IPS-18a (cell line): ENCODE measurements at regions not wholly inside any gene's neighbourhood (a gene's known extent, or its start where the extent isn't known, plus 50 kb on each side); places are given as distances from the start of the nearest gene placed in this dataset.
"Not testable (repeated sequence)": the region's sequence is repeated elsewhere in the genome, so short reads cannot be mapped to it uniquely, and the experiment has no call there.

ENCODE experiments used
- H3K27ac ChIP-seq: one replicate; pipeline ENCODE4 v1.5.1; 2013; ENCODE audit warnings: low read length
- H3K27me3 ChIP-seq: one replicate; pipeline ENCODE4 v1.6.1; 2013; ENCODE audit warnings: mild to moderate bottlenecking, low read length; ENCODE audit not compliant: control insufficient read depth, insufficient read depth
- H3K36me3 ChIP-seq: one replicate; pipeline ENCODE4 v1.6.1; 2013; ENCODE audit warnings: low read depth, low read length; ENCODE audit not compliant: control insufficient read depth
- H3K4me1 ChIP-seq: one replicate; pipeline ENCODE4 v1.6.1; 2013; ENCODE audit warnings: low read depth, low read length; ENCODE audit not compliant: control insufficient read depth
- H3K4me3 ChIP-seq: one replicate; pipeline ENCODE4 v1.5.1; 2013; ENCODE audit warnings: low read length
- H3K9ac ChIP-seq: one replicate; pipeline ENCODE4 v1.6.1; 2013; ENCODE audit warnings: mild to moderate bottlenecking, low read length, moderate library complexity
- H3K9me3 ChIP-seq: one replicate; pipeline ENCODE4 v1.6.1; 2013; ENCODE audit warnings: low read depth, low read length; ENCODE audit not compliant: control insufficient read depth

DNA sequence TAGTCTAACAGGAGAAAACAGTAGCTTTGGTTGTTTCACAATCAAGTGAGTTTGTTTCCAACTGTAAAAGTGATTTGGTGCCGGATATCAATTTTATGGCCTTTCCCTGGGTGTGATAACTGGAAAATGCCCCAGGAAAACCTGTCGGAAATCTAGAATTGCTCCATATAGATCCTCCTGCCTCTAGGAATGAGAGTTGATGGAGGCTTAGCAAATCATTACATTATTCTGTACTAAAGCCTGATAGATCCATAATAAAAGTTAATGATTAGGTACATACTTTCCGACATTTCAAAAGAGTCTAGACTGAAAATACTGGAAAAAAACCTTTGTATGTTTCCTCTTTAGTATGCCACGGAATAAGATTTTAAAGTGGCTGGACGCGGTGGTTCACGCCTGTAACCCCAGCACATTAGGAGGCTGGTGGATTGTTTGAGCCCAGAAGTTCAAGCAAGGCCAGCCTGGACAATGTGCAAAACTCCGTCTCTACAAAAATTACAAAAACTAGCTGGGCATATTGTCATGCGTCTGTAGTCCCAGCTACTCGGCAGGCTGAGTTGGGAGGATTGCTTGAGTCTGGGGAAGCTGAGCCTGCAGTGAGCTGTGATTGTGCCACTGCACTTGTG lies 70.0 kb upstream of the SLC45A1 start:
- Histone ChIP-seq H3K9ac (no peak overlapping the region), H3K4me3 (no peak overlapping the region), H3K4me1 (no peaks in the 10 kb centered on the region), H3K27ac (no peak overlapping the region), H3K9me3 (no peaks in the 10 kb centered on the region), H3K36me3 (no peaks in the 10 kb centered on the region), H3K27me3 (no peaks in the 10 kb centered on the region)

DNA sequence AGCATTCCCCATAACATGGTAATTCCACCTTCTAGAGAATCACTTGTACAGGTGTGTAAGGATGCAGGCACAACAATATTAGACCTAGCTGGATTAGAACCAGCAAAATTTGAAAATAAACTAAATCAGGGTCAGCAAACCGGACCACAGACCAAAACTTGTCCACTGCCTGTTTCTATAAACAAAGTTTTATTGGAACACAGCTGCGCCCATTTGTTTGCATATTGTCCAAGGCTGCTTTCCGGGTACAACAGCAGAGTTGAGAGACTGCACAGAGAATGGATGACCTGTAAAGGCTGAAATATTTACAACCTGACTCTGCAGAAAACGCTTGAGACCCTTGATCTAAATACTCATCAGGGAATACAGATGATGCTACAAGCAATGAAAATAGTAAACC lies 73.6 kb upstream of the SLC45A1 start:
- no peak overlapping the region for H3K9ac ChIP-seq
- peaks cover 3% of the 10 kb centered on the region for H3K4me1 ChIP-seq
- no peak overlapping the region for H3K27ac ChIP-seq
- H3K4me3 ChIP-seq: no peak overlapping the region
- no peaks in the 10 kb centered on the region for H3K27me3 ChIP-seq
- H3K36me3 ChIP-seq: no peaks in the 10 kb centered on the region
- no peaks in the 10 kb centered on the region for H3K9me3 ChIP-seq

DNA sequence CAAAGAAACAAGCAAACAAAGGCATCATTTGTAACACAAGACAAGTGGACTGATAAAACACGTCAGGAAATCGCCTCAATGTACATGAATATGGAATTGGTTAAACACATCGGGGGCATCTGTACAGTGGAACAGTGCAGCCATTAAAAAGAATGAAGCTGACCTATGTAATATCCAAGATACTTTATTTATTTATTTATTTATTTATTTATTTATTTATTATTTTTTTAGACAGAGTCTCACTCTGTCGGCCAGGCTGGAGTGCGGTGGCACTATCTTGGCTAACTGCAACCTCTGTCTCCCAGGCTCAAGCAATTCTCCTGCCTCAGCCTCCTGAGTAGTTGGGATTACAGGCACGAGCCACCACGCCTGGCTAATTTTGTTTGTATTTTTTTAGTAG lies 75.4 kb upstream of the SLC45A1 start:
- Histone ChIP-seq H3K36me3 (no peaks in the 10 kb centered on the region), H3K4me3 (no peak overlapping the region), H3K4me1 (peaks cover 16% of the 10 kb centered on the region), H3K9ac (no peak overlapping the region), H3K27ac (no peak overlapping the region), H3K27me3 (no peaks in the 10 kb centered on the region), H3K9me3 (no peaks in the 10 kb centered on the region)

DNA sequence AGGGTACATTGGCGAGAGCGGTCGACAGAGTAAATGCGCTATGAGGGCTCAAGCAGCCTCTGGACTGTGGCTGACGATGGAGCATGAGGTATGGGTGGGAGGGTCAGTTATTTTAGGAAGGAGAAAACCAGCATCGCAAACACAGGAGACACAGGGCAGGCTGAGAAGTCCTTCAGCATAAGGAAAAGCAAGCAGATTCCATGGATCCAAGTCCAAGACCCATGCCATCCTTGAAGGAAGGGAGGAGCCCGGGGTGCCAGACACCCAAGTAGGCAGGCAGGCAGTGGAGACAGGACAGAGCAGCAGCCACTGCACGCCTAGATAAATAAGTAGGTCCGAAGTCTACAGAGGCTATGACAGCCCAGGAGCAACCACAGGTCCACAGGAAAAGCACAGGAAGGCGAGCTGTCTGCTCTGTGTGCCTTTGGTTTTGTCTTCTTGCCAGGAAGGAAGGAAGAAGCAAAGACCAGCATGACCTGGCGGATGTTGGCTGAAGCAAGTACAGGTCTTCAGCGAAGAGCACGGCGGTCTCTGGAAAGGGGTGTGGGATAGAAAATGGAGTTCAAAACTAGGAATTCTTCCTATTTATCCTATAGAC lies 76.4 kb upstream of the SLC45A1 start:
- Histone ChIP-seq H3K27ac (no peak overlapping the region), H3K9ac (no peak overlapping the region), H3K36me3 (no peaks in the 10 kb centered on the region), H3K4me3 (no peak overlapping the region), H3K4me1 (peaks cover 16% of the 10 kb centered on the region), H3K27me3 (no peaks in the 10 kb centered on the region), H3K9me3 (no peaks in the 10 kb centered on the region)

DNA sequence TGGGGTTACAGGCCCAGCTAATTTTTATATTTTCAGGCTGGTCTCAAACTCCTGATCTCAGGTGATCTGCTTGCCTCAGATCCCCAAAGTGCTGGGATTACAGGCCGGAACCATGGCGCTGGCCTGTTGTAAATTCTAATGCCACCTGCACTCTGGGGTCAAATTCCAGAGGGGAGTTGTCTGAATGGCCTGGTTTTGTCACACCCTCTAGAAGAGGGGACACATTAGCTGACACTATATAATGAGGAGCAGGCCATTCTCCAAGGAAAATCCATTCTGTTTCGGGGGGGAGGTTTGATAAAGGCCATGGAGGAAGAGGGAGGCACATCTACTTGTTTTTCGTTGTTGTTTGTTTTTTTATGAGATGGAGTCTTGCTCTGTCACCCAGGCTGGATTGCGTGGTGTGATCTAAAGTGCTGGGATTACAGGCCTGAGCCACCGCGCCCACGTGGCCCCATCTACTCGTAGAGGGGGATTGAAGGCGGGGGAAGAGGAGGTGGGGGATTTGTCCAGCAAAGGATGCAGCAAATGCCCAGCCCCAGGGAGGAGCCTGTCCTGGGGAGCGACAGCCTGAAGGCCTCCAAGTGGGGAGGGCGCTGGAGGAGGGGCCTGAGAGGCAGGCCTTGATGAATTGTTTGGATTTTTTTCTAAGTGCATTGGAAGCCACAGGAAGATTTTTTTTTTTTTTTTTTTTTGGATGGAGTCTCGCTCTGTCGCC lies 78.4 kb upstream of the SLC45A1 start:
- Histone ChIP-seq H3K36me3 (no peaks in the 10 kb centered on the region), H3K4me3 (no peak overlapping the region), H3K27ac (no peak overlapping the region), H3K9ac (no peak overlapping the region), H3K4me1 (peaks cover 16% of the 10 kb centered on the region), H3K9me3 (no peaks in the 10 kb centered on the region), H3K27me3 (no peaks in the 10 kb centered on the region)

DNA sequence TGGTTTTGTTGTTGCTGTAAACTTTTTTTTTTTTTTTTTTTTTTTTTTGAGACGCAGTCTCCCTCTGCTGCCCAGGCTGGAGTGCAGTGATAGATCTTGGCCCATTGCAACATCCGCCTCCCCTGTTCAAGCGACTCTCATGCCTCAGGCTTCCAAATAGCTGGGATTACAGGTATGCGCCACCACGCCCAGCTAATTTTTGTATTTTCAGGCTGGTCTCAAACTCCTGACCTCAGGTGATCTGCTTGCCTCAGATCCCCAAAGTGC lies 78.9 kb upstream of the SLC45A1 start:
- H3K9ac ChIP-seq: no peak overlapping the region
- H3K36me3 ChIP-seq: no peaks in the 10 kb centered on the region
- no peaks in the 10 kb centered on the region for H3K9me3 ChIP-seq
- H3K27me3 ChIP-seq: no peaks in the 10 kb centered on the region
- H3K4me1 ChIP-seq: peaks cover 16% of the 10 kb centered on the region
- no peak overlapping the region for H3K4me3 ChIP-seq
- no peak overlapping the region for H3K27ac ChIP-seq

DNA sequence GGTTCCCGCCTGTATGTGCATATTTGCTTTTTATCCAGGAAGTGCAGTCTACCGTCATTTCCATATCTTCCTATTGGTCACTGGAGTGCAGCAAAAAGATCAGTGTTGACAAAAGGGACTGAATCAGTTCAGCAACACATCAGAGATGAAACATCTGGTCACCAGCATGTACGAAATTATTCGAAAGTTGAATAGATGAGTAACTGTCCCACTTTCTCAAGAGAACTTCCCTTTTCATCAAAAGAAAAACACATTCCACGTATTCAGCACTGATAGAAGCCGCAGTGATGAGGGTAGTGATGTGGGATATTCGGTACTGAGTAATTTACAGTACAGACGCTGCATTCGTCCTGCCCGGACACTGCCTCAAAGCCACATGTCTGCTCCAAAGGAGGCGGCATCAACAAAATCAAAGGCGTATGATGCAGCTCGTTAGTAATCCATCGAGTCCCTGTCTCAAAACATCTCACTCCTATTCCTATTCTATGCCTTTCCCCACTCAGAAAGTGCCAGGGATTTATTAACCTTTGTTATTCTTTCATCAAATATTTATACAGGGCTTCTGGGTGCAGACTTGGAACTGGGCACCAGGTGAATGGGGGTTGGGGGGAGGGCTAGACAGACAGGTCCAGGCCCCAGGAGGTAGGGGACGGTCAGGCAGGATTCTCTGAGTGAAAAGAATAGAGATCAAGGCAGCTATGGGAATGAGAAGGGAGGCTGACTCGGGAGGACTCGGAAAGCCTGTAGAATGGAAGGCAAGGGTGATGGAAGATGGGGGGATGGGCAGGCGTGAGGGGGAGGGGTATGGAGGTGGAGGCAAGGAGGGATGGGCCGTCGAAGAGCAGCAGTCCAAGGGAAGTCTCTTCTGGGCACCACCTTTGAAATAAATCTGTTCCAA lies 79.5 kb upstream of the SLC45A1 start:
- Histone ChIP-seq H3K36me3 (no peaks in the 10 kb centered on the region), H3K27ac (no peak overlapping the region), H3K4me3 (no peak overlapping the region), H3K9me3 (no peaks in the 10 kb centered on the region), H3K9ac (no peak overlapping the region), H3K4me1 (peaks cover 16% of the 10 kb centered on the region), H3K27me3 (no peaks in the 10 kb centered on the region)

DNA sequence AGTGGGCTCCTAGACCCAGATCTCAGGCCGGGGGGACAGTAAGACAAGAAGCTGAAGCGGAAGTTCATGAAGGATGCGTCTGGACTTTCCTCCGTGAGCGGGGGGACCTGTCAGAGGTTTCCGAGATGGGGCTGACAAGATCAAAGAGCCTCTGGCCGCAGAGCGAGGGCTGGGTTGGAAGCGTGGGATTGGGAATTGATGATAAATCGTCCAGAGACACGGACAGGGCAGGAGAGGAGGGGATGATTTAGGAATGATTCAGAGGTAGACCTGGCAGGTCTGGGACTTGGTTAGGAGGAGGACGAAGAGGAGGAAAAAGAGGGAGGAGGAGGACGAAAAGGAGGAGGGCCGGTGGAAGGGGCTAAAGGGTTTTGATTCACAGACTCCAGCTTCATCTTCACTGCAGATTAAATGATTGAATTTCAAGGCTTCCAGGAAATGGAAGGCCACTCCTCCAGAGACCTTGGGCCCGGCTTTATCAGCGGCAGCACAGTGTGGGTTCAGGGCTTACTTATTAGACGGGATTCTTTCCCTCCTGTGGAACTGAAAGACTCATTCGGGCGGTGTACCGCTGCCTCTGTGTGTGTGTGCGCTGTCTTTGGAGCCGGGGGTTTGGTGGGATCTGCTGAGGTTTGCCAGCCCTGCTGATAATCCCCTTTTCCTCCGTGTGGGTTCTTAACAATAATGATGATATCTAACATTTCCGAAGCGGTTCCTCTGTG lies 85.7 kb upstream of the SLC45A1 start:
- no peak overlapping the region for H3K27ac ChIP-seq
- H3K9me3 ChIP-seq: no peaks in the 10 kb centered on the region
- H3K36me3 ChIP-seq: no peaks in the 10 kb centered on the region
- no peaks in the 10 kb centered on the region for H3K4me1 ChIP-seq
- no peak overlapping the region for H3K4me3 ChIP-seq
- H3K27me3 ChIP-seq: no peaks in the 10 kb centered on the region
- H3K9ac ChIP-seq: no peak overlapping the region

DNA sequence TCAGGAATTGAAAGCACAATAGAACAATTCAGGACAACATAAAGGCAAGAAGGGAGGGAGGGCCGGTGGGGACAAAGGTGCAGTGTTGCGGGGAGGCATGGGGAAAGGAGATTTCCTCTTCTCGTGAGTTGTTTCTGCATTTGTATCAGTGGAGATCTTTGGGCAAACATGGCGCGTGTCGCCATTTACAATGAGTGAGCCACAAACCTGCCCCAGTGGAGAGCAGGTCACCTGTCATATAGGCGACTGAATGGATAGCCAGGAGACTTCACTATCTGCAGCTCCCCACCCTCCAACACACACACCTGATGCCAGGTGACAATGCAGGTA lies 87.7 kb upstream of the SLC45A1 start:
- no peaks in the 10 kb centered on the region for H3K36me3 ChIP-seq
- H3K4me1 ChIP-seq: no peaks in the 10 kb centered on the region
- no peaks in the 10 kb centered on the region for H3K9me3 ChIP-seq
- H3K9ac ChIP-seq: no peak overlapping the region
- H3K27me3 ChIP-seq: no peaks in the 10 kb centered on the region
- H3K27ac ChIP-seq: no peak overlapping the region
- no peak overlapping the region for H3K4me3 ChIP-seq

DNA sequence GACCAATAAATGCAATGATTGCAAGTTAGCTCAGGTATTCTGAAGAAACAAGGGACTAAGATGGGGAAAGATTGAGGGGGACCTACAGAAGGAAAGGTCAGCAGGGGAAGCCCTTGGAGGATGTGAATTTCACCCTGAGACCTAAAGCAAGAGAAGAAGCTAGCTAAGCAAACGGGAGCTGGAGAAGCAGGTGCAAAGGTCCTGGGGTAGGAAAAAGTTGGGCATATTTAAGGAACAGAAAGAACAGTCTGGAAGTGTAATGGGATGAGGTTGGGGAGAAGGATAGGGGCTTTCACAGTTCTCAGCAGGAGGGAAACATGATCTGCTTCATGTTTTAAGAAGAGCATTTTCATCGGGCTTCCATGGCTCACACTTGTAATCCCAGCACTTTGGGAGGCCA lies 89.7 kb upstream of the SLC45A1 start:
- no peak overlapping the region for H3K27ac ChIP-seq

DNA sequence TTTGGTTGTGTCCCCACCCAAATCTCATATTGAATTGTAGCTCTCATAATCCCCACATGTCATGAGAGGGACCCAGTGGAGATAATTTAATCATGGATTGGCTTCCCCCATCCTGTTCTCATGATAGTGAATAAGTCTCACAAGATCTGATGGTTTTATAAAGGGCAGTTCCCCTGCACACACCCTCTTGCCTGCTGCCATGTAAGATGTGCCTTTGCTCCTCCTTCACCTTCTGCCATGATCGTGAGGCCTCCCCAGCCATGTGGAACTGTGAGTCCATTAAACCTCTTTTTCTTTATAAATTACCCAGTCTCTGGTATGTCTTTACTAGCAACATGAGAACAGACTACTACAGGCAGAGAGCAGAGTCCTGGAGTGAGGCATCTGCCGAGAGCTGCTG lies 90.2 kb upstream of the SLC45A1 start:
- H3K36me3 ChIP-seq, H3K4me1 ChIP-seq, H3K27ac ChIP-seq, H3K4me3 ChIP-seq, H3K27me3 ChIP-seq, H3K9ac ChIP-seq, H3K9me3 ChIP-seq: not testable (repeated sequence)

More for the DNA sequence above, 89.7 kb upstream of the SLC45A1 start:
- Histone ChIP-seq H3K27me3 (no peaks in the 10 kb centered on the region), H3K9me3 (no peaks in the 10 kb centered on the region), H3K9ac (no peak overlapping the region), H3K4me1 (no peaks in the 10 kb centered on the region), H3K36me3 (no peaks in the 10 kb centered on the region), H3K4me3 (no peak overlapping the region)
